CMK (cell line): ENCODE measurements at regions not wholly inside any gene's neighbourhood (a gene's known extent, or its start where the extent isn't known, plus 50 kb on each side); places are given as distances from the start of the nearest gene placed in this dataset.

Experiments used
- DNase-seq: peaks from one replicate; pipeline ENCODE4 v3.0.0-alpha.2; 2010; ENCODE audit warnings: low read depth

GRCh38 chr6:113146878-113147277 is 710.3 kb upstream of the MARCKS start:
- no peak for DNase-seq

- no peak for DNase-seq
These were observed 709.6 kb upstream of the MARCKS start for GRCh38 chr6:113147544-113147943.

GRCh38 chr6:113148566-113148965 is 708.6 kb upstream of the MARCKS start:
- DNase-seq, result no peak

GRCh38 chr6:113149511-113149910 is 707.6 kb upstream of the MARCKS start:
- DNase-seq, result no peak

- DNase-seq, result no peak
These were observed 696.7 kb upstream of the MARCKS start for GRCh38 chr6:113160306-113161017.

- no peak for DNase-seq
These were observed 696.2 kb upstream of the MARCKS start for GRCh38 chr6:113161018-113161315.

- no peak for DNase-seq
These were observed 694.4 kb upstream of the MARCKS start for GRCh38 chr6:113162739-113163138.

- no peak for DNase-seq
These were observed 689.1 kb upstream of the MARCKS start for GRCh38 chr6:113168057-113168456.

- no peak for DNase-seq
These were observed 687.7 kb upstream of the MARCKS start for GRCh38 chr6:113169484-113169883.

GRCh38 chr6:113170454-113170853 is 686.7 kb upstream of the MARCKS start:
- DNase-seq, result no peak

GRCh38 chr6:113171882-113172281 is 685.3 kb upstream of the MARCKS start:
- no peak for DNase-seq

GRCh38 chr6:113172531-113172966 is 684.6 kb upstream of the MARCKS start:
- DNase-seq, result no peak

- DNase-seq, result no peak
These were observed 678.8 kb upstream of the MARCKS start for GRCh38 chr6:113178349-113178748.

- DNase-seq, result no peak
These were observed 676.0 kb upstream of the MARCKS start for GRCh38 chr6:113181164-113181563.

GRCh38 chr6:113182370-113183141 is 674.6 kb upstream of the MARCKS start:
- DNase-seq, result no peak

GRCh38 chr6:113184291-113184690 is 672.9 kb upstream of the MARCKS start:
- DNase-seq, result no peak

- DNase-seq, result no peak
These were observed 672.4 kb upstream of the MARCKS start for GRCh38 chr6:113184736-113185135.

GRCh38 chr6:113185299-113185698 is 671.8 kb upstream of the MARCKS start:
- no peak for DNase-seq

GRCh38 chr6:113187661-113188060 is 669.5 kb upstream of the MARCKS start:
- no peak for DNase-seq

- DNase-seq, result no peak
These were observed 668.2 kb upstream of the MARCKS start for GRCh38 chr6:113188962-113189361.

- DNase-seq, result no peak
These were observed 667.0 kb upstream of the MARCKS start for GRCh38 chr6:113190170-113190569.

- DNase-seq, result no peak
These were observed 663.1 kb upstream of the MARCKS start for GRCh38 chr6:113194090-113194489.

GRCh38 chr6:113202852-113203714 is 654.1 kb upstream of the MARCKS start:
- no peak for DNase-seq
